Vagina (tissue), 2 donors: ENCODE measurements at regions not wholly inside any gene's neighbourhood (a gene's known extent, or its start where the extent isn't known, plus 50 kb on each side); places are given as distances from the start of the nearest gene placed in this dataset.

Source experiments
- CTCF ChIP-seq, 3 experiments: fragments of 450-650 bp in 2 of 3; fragments of 200-600 bp in 1 of 3; sonication (generic) in 1 of 3; IDR thresholded peaks; one replicate each; pipeline ENCODE4 v1.5.1; 2017 to 2019; ENCODE audit warnings: antibody characterized with exemption in 3 of 3, mild to moderate bottlenecking in 2 of 3, moderate library complexity in 2 of 3
- POLR2A ChIP-seq, 2 donors: fragments of 450-650 bp; IDR thresholded peaks; one replicate each; pipeline ENCODE4 v1.6.1; 2017; ENCODE audit warnings: antibody characterized with exemption in 2 of 2, mild to moderate bottlenecking in 2 of 2, moderate library complexity in 2 of 2
- POLR2AphosphoS5 ChIP-seq, 2 donors: sonication (generic); formaldehyde crosslinking; IDR thresholded peaks; one replicate each; pipeline ENCODE4 v1.9.0; 2017; ENCODE audit warnings: antibody characterized with exemption in 2 of 2, mild to moderate bottlenecking in 2 of 2, low read depth in 1 of 2; ENCODE audit not compliant: insufficient read depth in 1 of 2

DNA sequence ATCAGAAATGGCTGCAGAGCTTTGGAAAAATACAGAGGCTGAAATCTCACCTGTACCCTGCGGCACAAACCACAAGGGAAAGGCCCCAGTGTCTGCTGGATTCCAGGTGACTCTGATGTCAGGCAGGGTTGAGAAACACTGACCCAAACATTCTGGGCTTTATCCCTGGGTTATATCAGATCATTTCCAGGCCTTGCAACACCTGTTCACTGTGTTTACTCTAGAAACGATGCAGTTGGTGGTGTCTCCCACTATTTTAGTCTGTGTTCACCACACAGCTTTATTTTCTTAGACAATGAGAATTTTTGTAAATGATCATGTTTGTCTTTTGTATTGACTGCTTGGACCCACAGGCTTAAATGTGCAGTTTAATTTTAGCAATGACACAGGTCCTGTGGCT, 151.5 kb upstream of the SDK2 start:
- TF ChIP-seq CTCF (IDR thresholded peaks at IDR 0.05) (no peak), POLR2AphosphoS5 (IDR thresholded peaks at IDR 0.05; ENCODE audit: insufficient read depth in 1 of 2, low read depth in 1 of 2) (no peak), POLR2A (IDR thresholded peaks at IDR 0.05) (no peak)
